ENCODE measurements at regions not wholly inside any gene's neighbourhood (a gene's known extent, or its start where the extent isn't known, plus 50 kb on each side); places are given as distances from the start of the nearest gene placed in this dataset.

GRCh38 chr3:187586226-187586625 lies 84.0 kb downstream of the SST start:
- no peak for DNase-seq (ENCODE audit: low spot score in 2 of 2)
- no peak overlapping the region for H3K27ac ChIP-seq
- no peaks in the 10 kb centered on the region for H3K9me3 ChIP-seq
- H3K4me3 ChIP-seq: no peak overlapping the region
- H3K36me3 ChIP-seq: no peaks in the 10 kb centered on the region
- no peak for TF ChIP-seq CTCF (IDR thresholded peaks at IDR 0.05)
- intact Hi-C loops (cut with DNase I): no loop called here
- H3K4me1 ChIP-seq: peaks cover 0 to 3% of the 10 kb centered on the region in 2 donors
- H3K27me3 ChIP-seq: no peaks in the 10 kb centered on the region

DNA sequence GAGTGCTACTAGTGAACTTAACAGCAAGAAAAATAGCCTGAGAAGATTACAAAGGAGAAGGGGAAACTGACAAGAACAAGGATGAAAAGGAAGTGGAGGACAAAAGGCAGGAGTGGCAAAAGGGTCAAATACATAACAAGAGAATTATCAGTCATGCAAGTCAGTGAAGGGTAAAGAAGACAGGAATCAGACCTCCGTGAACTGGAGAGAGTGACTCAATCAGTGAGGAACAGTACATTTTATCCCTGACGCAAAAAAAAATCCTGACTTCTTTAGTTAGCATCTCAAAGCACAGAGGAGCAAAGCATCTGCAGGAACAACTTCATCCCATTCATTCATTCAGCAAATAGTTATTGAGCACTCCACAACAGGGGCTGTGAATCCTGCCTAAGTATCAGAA lies 97.8 kb downstream of the SST start:
- Histone ChIP-seq H3K36me3 (no peaks in the 10 kb centered on the region), H3K27ac (no peak overlapping the region), H3K4me1 (peaks cover 0 to 5% of the 10 kb centered on the region in 2 donors), H3K9me3 (no peaks in the 10 kb centered on the region), H3K4me3 (no peak overlapping the region), H3K27me3 (no peaks in the 10 kb centered on the region)
- intact Hi-C loops (cut with DNase I): no loop called here
- no peak for DNase-seq (ENCODE audit: low spot score in 2 of 2)
- no peak for TF ChIP-seq CTCF (IDR thresholded peaks at IDR 0.05)

DNA sequence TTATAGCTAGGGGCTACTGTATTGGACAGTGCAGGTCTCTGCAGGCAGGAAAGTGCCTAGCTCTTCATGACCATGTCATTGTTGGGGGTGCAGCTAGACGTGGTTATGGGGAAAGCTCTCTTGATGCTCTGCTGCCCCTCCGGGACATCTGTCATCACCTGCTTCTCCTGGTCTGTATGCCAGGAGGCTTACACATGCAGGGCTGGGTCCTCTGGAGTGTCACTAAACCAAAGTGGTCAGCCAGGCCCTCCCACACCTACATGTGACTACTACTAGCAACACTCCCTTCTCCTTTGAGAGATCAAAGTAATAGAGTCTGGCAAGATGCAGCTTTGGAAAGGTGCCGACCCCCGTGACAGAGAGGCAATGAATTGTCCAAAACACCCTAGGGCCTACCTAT lies 98.5 kb downstream of the SST start:
- peaks cover 0 to 11% of the 10 kb centered on the region in 2 donors for H3K4me1 ChIP-seq
- H3K36me3 ChIP-seq: no peaks in the 10 kb centered on the region
- H3K27me3 ChIP-seq: no peaks in the 10 kb centered on the region
- no peak overlapping the region for H3K27ac ChIP-seq
- no peak for TF ChIP-seq CTCF (IDR thresholded peaks at IDR 0.05)
- H3K4me3 ChIP-seq: no peak overlapping the region
- no peak for DNase-seq (ENCODE audit: low spot score in 2 of 2)
- no peaks in the 10 kb centered on the region for H3K9me3 ChIP-seq
- intact Hi-C loops (cut with DNase I): no loop called here

- no peak for DNase-seq (ENCODE audit: low spot score in 2 of 2)
- no peaks in the 10 kb centered on the region for H3K36me3 ChIP-seq
- no peak overlapping the region for H3K27ac ChIP-seq
- H3K27me3 ChIP-seq: no peaks in the 10 kb centered on the region
- H3K9me3 ChIP-seq: no peaks in the 10 kb centered on the region
- H3K4me3 ChIP-seq: no peak overlapping the region
- intact Hi-C loops (cut with DNase I): no loop called here
- TF ChIP-seq CTCF (IDR thresholded peaks at IDR 0.05): no peak
- peaks cover 0 to 11% of the 10 kb centered on the region in 2 donors for H3K4me1 ChIP-seq
These were observed 99.4 kb downstream of the SST start for GRCh38 chr3:187570776-187571175.

GRCh38 chr3:187568171-187568570 lies 102.0 kb downstream of the SST start:
- TF ChIP-seq CTCF (IDR thresholded peaks at IDR 0.05): no peak
- no peak overlapping the region for H3K4me3 ChIP-seq
- intact Hi-C loops (cut with DNase I): no loop called here
- H3K4me1 ChIP-seq: peaks cover 0 to 11% of the 10 kb centered on the region in 2 donors
- H3K9me3 ChIP-seq: no peaks in the 10 kb centered on the region
- DNase-seq (ENCODE audit: low spot score in 2 of 2): no peak
- no peaks in the 10 kb centered on the region for H3K36me3 ChIP-seq
- no peak overlapping the region for H3K27ac ChIP-seq
- H3K27me3 ChIP-seq: no peaks in the 10 kb centered on the region

DNA sequence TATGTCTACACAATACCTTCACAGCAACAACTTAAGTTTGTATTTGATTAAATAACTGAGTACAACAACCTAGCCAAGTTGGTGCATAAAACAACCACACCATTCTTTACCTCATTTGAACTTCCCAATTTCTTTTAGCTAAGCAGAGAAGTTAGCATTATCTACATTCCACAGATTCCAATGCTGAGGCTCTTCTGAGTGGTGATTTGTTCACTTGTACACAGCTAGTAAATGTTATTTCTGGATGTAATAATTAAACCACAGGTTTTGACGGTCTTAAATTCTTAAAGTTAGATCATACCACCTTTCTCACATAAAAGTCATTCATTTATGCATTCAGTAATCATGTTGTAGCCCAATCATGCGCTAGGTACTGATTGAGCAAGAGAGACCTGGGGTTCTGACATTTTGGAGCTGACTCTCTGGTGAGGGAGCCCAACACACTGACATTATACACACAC lies 102.5 kb downstream of the SST start:
- Histone ChIP-seq H3K27me3 (no peaks in the 10 kb centered on the region), H3K27ac (no peak overlapping the region), H3K9me3 (no peaks in the 10 kb centered on the region), H3K36me3 (no peaks in the 10 kb centered on the region), H3K4me1 (peaks cover 0 to 11% of the 10 kb centered on the region in 2 donors), H3K4me3 (no peak overlapping the region)
- TF ChIP-seq CTCF (IDR thresholded peaks at IDR 0.05): no peak
- no peak for DNase-seq (ENCODE audit: low spot score in 2 of 2)
- intact Hi-C loops (cut with DNase I): no loop called here
